Type B pancreatic cell (in vitro differentiated cells): ENCODE measurements at regions not wholly inside any gene's neighbourhood (a gene's known extent, or its start where the extent isn't known, plus 50 kb on each side); places are given as distances from the start of the nearest gene placed in this dataset.
"Not testable (repeated sequence)": the region's sequence is repeated elsewhere in the genome, so short reads cannot be mapped to it uniquely, and the experiment has no call there.

Experiments
- DNase-seq: peaks from one replicate; pipeline ENCODE4 v3.0.0; 2021; ENCODE audit warnings: mixed read lengths; ENCODE audit not compliant: unreplicated experiment; ENCODE audit errors: extremely low spot score
- H3K27ac Mint-ChIP-seq: 2 replicates; pipeline ENCODE4 v1.8.0; 2021; ENCODE audit warnings: mild to moderate bottlenecking, mixed read lengths
- H3K27me3 Mint-ChIP-seq: 2 replicates; pipeline ENCODE4 v1.8.0; 2021; ENCODE audit warnings: mixed read lengths
- H3K36me3 Mint-ChIP-seq: 2 replicates; pipeline ENCODE4 v1.8.0; 2021; ENCODE audit warnings: mixed read lengths
- H3K4me1 Mint-ChIP-seq: one replicate; pipeline ENCODE4 v1.8.0; 2021; ENCODE audit warnings: mixed read lengths; ENCODE audit not compliant: unreplicated experiment
- H3K4me3 Mint-ChIP-seq: 2 replicates; pipeline ENCODE4 v1.8.0; 2021; ENCODE audit warnings: mild to moderate bottlenecking, mixed read lengths
- H3K9me3 Mint-ChIP-seq: 2 replicates; pipeline ENCODE4 v1.8.0; 2021; ENCODE audit warnings: mixed read lengths
- CTCF ChIP-seq: fragments of 200-600 bp; sonication (generic); conservative IDR thresholded peaks from 2 replicates; pipeline ENCODE4 v1.5.0; 2021; ENCODE audit warnings: antibody characterized with exemption, mild to moderate bottlenecking

- Mint-ChIP-seq H3K4me3 (no peak overlapping the region), H3K9me3 (no peaks in the 10 kb centered on the region), H3K27me3 (no peaks in the 10 kb centered on the region), H3K36me3 (no peaks in the 10 kb centered on the region), H3K4me1 (no peaks in the 10 kb centered on the region), H3K27ac (peak overlapping the region; percentile 43)
- no peak for DNase-seq
- TF ChIP-seq CTCF: no peak
These were observed 685.3 kb upstream of the CHRM3 start for GRCh38 chr1:238701024-238701423.

- Mint-ChIP-seq H3K9me3 (peaks cover 4% of the 10 kb centered on the region), H3K4me3 (no peak overlapping the region), H3K27me3 (no peaks in the 10 kb centered on the region), H3K36me3 (no peaks in the 10 kb centered on the region), H3K27ac (no peak overlapping the region), H3K4me1 (no peaks in the 10 kb centered on the region)
- TF ChIP-seq CTCF: no peak
- DNase-seq: no peak
These were observed 696.0 kb upstream of the CHRM3 start for GRCh38 chr1:238690415-238690814.

- not testable (repeated sequence) for H3K4me1 Mint-ChIP-seq, H3K36me3 Mint-ChIP-seq, H3K4me3 Mint-ChIP-seq, H3K27ac Mint-ChIP-seq, DNase-seq, H3K9me3 Mint-ChIP-seq, H3K27me3 Mint-ChIP-seq
These were observed 701.8 kb upstream of the CHRM3 start for GRCh38 chr1:238684576-238684975.

GRCh38 chr1:238681451-238681850, 704.9 kb upstream of the CHRM3 start:
- H3K9me3 Mint-ChIP-seq: peaks cover 8% of the 10 kb centered on the region
- DNase-seq: no peak
- no peaks in the 10 kb centered on the region for H3K36me3 Mint-ChIP-seq
- no peak overlapping the region for H3K27ac Mint-ChIP-seq
- no peak overlapping the region for H3K4me3 Mint-ChIP-seq
- H3K4me1 Mint-ChIP-seq: no peaks in the 10 kb centered on the region
- TF ChIP-seq CTCF: no peak
- no peaks in the 10 kb centered on the region for H3K27me3 Mint-ChIP-seq

- no peak for TF ChIP-seq CTCF
- H3K4me3 Mint-ChIP-seq: no peak overlapping the region
- no peaks in the 10 kb centered on the region for H3K4me1 Mint-ChIP-seq
- H3K9me3 Mint-ChIP-seq: peaks cover 8% of the 10 kb centered on the region
- H3K36me3 Mint-ChIP-seq: no peaks in the 10 kb centered on the region
- no peak for DNase-seq
- no peak overlapping the region for H3K27ac Mint-ChIP-seq
- no peaks in the 10 kb centered on the region for H3K27me3 Mint-ChIP-seq
These were observed 705.3 kb upstream of the CHRM3 start for GRCh38 chr1:238681021-238681420.

- Mint-ChIP-seq H3K36me3 (no peaks in the 10 kb centered on the region), H3K4me1 (no peaks in the 10 kb centered on the region), H3K27me3 (no peaks in the 10 kb centered on the region), H3K27ac (no peak overlapping the region), H3K9me3 (peaks cover 3% of the 10 kb centered on the region), H3K4me3 (no peak overlapping the region)
- DNase-seq: no peak
- no peak for TF ChIP-seq CTCF
These were observed 708.8 kb upstream of the CHRM3 start for GRCh38 chr1:238677567-238677966.
